T-helper 1 cell (primary cell): ENCODE measurements at regions not wholly inside any gene's neighbourhood (a gene's known extent, or its start where the extent isn't known, plus 50 kb on each side); places are given as distances from the start of the nearest gene placed in this dataset.

Experiments used
- DNase-seq, 5 donors: peaks; one replicate each; pipeline ENCODE4 v3.0.0-alpha.2; 2012 to 2020

DNA sequence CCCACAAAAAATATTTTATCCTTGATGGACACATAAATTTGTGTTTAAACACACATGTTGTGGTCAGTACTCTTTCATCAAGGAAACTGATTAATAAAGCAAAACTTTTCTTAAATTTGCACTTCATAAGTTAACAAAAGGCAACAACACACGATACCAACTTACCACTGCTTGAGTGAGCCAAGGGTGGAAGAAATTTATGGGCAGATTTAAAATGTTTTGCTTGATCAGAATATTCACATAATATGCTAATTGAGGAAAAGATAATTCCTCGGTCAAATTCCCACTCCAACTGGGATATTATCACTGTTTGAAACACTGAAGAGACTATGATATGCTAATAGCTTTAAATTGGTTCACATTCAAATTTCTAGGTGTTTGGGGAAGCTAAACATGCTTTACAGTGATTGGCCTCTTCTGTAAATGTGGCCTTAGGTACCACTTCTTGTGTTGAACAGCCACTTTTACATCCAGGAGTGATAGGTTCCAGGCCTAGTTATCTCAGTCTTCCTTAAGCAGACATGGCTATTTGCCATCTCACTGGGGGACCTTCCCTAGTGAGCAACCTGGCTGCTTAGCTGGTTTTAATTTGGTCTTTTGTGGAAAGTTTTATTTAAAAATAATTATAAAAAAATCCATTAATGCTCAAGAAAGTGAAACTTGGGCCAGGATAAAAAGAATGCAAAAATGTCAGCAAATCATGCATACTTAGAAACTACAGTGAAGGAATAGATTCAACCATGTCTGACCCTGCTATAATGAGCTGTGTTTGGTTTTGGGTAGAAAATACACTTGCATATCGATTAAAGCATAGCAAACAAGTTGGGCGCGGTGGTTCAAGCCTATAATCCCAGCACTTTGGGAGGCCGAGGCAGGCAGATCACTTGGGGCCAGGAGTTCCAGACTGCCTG, 221.2 kb upstream of the MAP3K7 start:
- no peak for DNase-seq

- no peak for DNase-seq
Measured at GRCh38 chr6:90805619-90806155, 218.8 kb upstream of the MAP3K7 start.

DNA sequence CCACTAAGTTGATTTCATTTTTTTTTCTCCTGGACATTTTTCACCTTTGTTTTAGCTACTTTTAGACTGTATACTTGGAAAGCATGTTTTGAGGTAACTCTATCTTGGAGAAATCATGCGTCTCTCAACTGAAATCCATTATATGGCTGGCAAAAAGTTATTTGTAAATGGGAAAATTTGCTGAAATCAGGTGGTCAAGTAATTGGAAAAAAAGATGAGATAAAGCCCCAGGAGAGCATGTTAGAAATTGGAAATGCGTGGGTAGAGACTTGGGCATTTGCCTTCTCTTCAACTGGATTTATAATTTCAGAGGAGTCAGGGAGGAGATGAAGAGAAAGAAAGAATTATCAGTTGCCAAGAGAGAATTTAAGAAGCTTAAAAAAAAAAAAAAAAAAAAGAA, 217.1 kb upstream of the MAP3K7 start:
- no peak for DNase-seq

DNA sequence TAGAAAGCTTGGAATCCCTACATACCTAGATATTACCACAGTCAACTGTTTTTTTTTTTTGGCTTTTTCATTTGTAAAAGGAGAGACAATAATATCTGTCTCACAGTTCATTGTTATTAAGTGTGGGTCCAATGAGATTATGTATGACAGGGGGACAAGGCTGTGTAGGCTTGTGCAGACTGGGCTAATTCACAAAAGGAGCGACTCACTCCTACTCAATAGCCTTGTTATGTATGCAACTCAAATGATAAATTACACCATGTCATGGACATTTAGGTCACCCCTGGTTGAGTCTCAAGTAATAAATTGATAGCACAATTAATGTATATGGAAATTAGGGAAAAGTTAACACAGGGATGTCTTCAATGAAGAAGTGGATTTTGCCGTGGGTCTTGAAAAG, 208.2 kb upstream of the MAP3K7 start:
- DNase-seq, result no peak

DNA sequence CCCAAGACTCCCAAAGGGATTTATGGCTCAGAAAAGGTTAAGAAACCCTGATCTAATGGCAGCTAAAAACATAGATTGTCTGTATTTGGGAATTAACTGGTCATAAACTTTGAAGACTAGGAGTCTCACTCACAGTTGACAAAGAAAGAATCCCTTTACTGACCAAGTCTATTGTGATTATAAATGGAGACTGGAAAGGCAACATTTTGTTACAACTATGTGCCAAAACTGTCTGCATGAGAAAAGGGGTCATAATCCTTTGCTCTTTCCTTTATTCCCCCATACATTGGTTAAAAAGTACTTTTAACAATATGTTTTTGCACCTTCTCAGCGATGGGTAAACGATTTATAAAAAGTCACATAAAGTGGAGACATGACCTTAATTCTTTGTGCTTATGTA, 206.9 kb upstream of the MAP3K7 start:
- no peak for DNase-seq

- DNase-seq, result no peak
Measured at GRCh38 chr6:90790696-90791095, 203.8 kb upstream of the MAP3K7 start.

DNA sequence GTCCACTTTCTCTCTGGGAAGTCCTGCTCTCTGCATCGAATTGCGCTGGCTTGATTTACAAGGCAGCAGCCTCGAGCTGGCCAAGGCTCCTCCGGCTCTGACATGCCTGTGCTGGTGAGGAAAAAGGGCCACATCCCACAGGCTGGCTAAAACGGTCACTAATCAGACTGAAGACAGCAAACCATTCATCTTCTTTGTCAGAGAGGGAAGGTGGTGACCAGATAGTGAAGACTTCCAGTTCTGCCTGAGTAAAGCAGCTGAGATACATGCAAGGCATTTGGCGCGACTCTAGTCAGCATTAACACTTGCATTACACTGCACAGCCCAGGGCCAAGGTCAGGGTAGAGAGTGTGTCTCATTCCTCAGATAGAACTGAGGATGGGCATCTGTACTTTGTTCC, 203.2 kb upstream of the MAP3K7 start:
- no peak for DNase-seq

- no peak for DNase-seq
Measured at GRCh38 chr6:90788781-90789180, 201.9 kb upstream of the MAP3K7 start.

- DNase-seq, result no peak
Measured at GRCh38 chr6:90787446-90787845, 200.6 kb upstream of the MAP3K7 start.

DNA sequence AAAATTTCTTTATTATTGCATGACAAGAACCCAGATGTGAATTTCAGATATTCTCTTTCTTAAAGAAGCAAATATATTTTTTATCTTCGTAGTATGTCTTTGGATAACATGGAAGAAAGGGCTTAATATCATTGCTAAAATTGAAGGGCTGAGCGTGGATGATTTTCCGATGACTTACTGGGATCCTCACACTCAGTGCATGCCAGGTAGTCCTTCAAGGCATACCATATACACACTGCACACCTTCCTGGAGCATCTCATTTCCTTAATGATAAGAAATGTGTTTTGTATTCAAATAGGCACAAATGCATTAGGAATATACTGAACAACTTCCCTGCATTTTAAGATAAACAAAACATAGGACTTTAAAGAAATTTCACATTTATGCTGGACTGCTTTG, 193.9 kb upstream of the MAP3K7 start:
- no peak for DNase-seq

DNA sequence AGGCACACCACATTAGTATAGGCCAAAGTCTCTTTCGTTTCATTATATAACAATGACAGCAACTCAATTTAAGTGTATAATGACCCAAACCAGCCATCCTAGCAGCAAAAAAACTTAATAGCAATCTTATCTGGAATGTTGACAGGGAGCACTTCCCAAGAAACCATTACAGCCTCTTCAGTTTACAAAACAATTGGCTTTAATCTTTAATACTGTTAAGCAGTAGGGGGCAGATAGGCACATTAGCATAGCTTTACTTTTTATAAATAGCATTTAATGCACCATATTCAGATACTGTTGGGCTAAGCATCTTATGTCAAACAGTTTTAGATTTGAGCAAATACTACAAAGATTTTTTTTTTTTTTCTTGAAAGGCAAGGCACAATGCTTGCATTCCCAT, 193.3 kb upstream of the MAP3K7 start:
- DNase-seq, result no peak

GRCh38 chr6:90778417-90779203, 191.7 kb upstream of the MAP3K7 start:
- DNase-seq, result no peak

- DNase-seq, result no peak
Measured at GRCh38 chr6:90770778-90771177, 183.9 kb upstream of the MAP3K7 start.

DNA sequence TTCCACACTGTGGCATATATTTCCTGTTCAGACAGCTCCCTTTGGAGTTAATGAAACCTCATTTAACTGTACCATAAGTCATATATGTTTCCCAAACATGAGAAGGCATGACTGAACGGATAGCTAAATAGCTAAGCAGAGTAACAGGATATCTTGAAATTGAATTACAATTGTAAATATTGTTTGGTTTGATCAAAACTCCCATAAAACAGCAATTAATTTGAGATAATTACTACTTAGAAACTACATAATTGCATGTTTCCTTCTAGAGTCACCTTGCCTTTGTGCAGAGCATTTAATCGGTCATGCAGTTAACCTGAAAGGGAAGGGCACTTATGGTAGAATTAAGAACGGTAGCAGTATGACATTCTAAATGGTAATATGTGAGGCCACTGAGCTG, 179.0 kb upstream of the MAP3K7 start:
- no peak for DNase-seq

- DNase-seq, result no peak
Measured at GRCh38 chr6:90765491-90765890, 178.6 kb upstream of the MAP3K7 start.

DNA sequence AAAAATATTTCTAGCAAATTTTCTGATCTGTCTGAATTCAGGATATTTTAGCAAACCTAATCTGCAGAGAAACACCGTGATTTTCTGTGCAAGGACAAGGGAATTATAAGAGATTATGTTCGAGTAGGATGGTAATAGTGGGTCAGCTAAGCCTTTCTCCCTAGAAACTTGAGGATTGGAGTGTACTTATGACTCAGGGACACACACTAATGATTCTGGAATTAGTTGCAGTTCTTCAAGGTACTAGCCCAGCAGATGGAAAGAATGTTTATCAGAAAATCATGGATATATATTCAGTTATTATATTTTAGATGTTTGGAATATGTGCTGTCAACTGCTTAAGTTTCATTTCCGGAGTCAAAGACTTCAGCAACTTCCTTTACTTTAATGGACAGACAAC, 177.1 kb upstream of the MAP3K7 start:
- DNase-seq, result no peak

DNA sequence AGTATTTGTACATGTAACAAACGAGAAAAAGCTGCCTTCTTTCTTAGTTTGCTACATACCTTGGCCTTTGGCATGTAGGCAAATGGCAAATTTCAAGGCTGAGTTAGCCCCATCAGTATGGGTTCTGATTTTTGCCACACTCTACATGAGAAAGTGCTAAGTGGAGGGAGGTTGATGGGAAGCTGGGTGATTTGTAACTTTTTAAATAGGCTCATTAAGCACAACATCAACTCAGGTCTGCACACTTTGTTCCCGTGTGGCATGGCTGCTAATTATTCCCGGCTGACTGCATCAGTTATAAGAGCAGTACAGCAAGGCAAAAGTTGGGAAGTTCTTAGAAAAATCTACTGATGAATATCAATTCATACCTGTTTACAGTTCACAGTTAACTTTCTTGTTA, 172.8 kb upstream of the MAP3K7 start:
- DNase-seq, result no peak

DNA sequence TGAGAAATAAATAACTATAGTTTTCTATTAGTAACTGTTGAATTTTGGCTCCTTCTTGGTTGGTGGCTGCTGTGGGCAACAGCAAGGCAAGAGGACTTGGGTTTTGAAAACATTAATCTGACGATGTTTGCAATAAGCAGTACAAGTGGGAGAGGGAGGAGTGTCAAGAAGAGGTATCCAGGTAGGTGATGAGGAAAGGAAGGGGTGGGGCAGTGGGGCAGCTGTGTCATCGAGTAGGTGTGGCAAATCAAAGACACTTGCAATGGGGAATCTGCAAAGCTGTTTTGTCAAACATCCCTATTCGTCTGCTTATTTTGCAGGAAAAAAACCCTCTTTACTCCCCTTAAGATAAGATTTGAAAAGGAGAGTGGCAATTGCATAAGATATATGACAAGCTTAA, 171.9 kb upstream of the MAP3K7 start:
- DNase-seq, result no peak

DNA sequence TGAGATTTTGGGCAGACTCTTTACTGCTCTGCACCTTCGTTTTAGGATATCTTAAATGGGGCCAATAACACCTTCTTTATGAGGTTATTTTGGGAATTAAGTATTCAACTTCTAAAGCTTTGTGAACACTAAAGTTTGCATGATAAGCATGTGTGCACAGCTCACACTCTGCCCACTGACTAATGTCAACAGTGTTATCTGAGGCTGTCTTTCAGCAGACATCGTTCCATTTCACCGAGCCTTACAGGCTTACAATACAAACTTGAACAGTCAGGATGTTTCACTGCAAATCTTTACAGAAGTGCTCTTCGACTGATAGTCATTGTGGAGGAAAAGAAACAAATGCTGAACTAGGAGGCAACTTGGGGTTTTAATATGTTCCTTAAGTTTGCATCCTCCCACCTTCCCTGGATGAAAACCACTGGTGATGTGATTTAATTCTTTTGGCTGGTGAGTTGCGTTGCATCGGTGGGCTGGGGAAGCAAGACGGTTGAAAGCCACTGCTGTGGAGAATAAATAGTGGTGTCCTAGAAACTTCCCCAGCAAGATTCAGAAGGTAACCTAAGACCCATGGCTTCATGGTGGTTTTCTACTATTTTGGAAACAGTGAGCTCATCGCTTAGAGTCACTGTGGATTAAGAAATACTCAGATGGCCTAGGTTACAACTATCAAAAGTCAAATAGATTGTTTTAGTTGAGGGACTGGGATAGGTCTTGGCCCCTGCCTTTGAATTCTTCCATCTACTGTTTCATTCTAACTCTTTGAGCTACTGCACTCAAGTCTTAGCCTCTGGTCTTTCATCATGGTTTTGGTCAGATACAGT, 167.2 kb upstream of the MAP3K7 start:
- no peak for DNase-seq

DNA sequence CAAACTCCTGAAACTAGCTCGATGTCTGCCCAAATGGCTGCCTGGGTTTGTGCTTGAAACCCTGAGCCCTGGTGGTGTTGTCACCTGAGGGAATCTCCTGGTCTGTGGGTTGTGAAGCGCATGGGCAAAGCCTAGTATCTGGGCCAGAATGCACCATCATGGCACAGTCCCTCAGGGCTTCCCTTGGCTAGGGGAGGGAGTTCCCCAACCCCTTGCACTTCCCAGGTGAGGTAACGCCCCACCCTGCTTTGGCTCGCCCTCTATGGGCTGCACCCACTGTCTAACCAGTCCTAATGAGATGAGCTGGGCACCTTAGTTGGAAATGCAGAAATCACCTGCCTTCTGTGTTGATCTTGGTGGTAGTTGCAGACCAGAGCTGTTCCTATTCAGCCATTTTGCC, 152.9 kb upstream of the MAP3K7 start:
- DNase-seq, result no peak

- no peak for DNase-seq
Measured at GRCh38 chr6:90739339-90739738, 152.5 kb upstream of the MAP3K7 start.

GRCh38 chr6:90730151-90730673, 143.3 kb upstream of the MAP3K7 start:
- DNase-seq, result no peak

GRCh38 chr6:90729057-90729456, 142.2 kb upstream of the MAP3K7 start:
- no peak for DNase-seq
